ENCODE measurements at regions not wholly inside any gene's neighbourhood (a gene's known extent, or its start where the extent isn't known, plus 50 kb on each side); places are given as distances from the start of the nearest gene placed in this dataset.

DNA sequence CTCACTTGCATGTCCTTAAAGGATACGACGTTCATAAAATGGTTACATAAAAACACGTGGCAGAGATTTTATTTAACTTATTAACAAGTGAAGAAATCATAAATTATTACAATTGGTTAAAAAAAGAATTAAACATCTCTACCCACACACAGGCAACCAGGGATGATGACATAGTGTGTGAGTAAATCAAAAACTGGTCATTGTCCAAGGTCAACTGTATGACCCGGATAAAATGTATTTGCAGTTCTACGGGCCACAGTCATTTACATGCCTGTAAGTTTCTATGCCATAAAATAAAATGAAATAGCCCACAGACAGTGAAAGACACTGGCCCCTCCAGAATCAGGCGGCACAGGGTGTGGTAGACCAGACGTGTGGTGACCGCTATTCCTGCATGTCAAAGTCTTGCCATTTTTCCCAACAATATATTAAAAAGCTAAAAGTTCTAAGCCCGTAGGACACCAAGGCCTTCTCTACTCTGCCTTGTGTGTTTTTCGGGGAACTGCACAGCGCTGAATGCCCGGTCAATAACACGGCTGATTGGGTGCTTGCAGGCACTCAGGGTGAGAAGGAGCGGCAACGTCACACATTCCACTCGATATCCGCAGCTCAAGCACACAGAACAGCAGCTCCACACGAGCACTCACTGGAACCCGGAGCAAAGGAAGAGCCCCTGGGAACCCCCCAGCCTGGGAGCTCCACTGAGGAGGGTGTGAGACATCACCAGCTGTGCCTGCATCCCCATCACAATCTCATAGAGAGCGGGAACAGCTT lies 143.3 kb upstream of the PPP2R2D start:
- TF ChIP-seq CTCF (IDR thresholded peaks at IDR 0.05) (no peak), POLR2A (IDR thresholded peaks at IDR 0.05) (no peak), EP300 (IDR thresholded peaks at IDR 0.05) (no peak)

All from suprapubic skin (tissue), 3 donors.